Right lobe of liver (tissue), 6 donors: ENCODE measurements at regions not wholly inside any gene's neighbourhood (a gene's known extent, or its start where the extent isn't known, plus 50 kb on each side); places are given as distances from the start of the nearest gene placed in this dataset.

ENCODE experiments used
- ATAC-seq, 4 donors: fragments of 200-7000 bp; cut with Tn5 transposase; one replicate each; pipeline ENCODE4 v1.9.1; 2020; ENCODE audit warnings: mild to moderate bottlenecking in 4 of 4, moderate library complexity in 4 of 4
- DNase-seq, 3 donors: peaks; one replicate each; pipeline ENCODE4 v3.0.0-alpha.2; 2020
- H3K27ac ChIP-seq, 3 donors: fragments of 200-600 bp; one replicate each; pipeline ENCODE4 v1.8.0; 2022
- H3K27me3 ChIP-seq, 2 donors: fragments of 200-600 bp; one replicate each; pipeline ENCODE4 v1.8.0; 2022
- H3K36me3 ChIP-seq, 4 donors: fragments of 200-600 bp; sonication (generic) in 1 of 4; one replicate each; pipeline versions ENCODE4 v1.5.1 to v1.8.0; 2017 to 2022; ENCODE audit warnings: control low read depth in 1 of 4
- H3K4me1 ChIP-seq, 4 donors: fragments of 200-600 bp; sonication (generic) in 1 of 4; one replicate each; pipeline versions ENCODE4 v1.5.1 to v1.8.0; 2017 to 2022; ENCODE audit warnings: control low read depth in 1 of 4
- H3K4me3 ChIP-seq, 3 donors: fragments of 200-600 bp; one replicate each; pipeline ENCODE4 v1.8.0; 2022
- H3K9me3 ChIP-seq, 4 donors: fragments of 200-600 bp; sonication (generic) in 1 of 4; one replicate each; pipeline versions ENCODE4 v1.5.1 to v1.8.0; 2017 to 2022; ENCODE audit warnings: control low read depth in 1 of 4
- POLR2A ChIP-seq: fragments of 450-650 bp; IDR thresholded peaks from one replicate; pipeline ENCODE4 v1.6.1; 2017; ENCODE audit warnings: antibody characterized with exemption, mild to moderate bottlenecking
- WGBS: methylation state at CpG from one replicate; pipeline ENCODE4 v1.1.6; 2018; ENCODE audit warnings: low coverage, low lambda C conversion rate; ENCODE audit not compliant: insufficient coverage; ENCODE audit errors: missing lambda C conversion rate; 5-methylcytosine and 5-hydroxymethylcytosine counted together
- intact Hi-C, 2 donors: fragments of 100-400 bp; cut with DNase I; formaldehyde crosslinking; loops; one replicate each; pipeline versions ENCODE4 v1.11.2 to v1.14.1; 2022
- TF ChIP-seq, protein P1 (sequence below), 4 donors: fragments of 200-600 bp in 3 of 4; fragments of 450-650 bp in 1 of 4; IDR thresholded peaks; one replicate each; pipeline versions ENCODE4 v1.5.1 to v1.8.0; 2016 to 2022; ENCODE audit warnings: antibody characterized with exemption in 4 of 4, mild to moderate bottlenecking in 2 of 4
- donor health status: DM: no; HTN: yes; CAD: no.
- donor health status: DM: no; HTN: no; CAD: no.
- donor health status: DM: no; HTN: no; CAD: no.
- donor health status: DM: no; HTN: yes; CAD: no.
- donor health status: DM: no; HTN: yes; CAD: no.

DNA sequence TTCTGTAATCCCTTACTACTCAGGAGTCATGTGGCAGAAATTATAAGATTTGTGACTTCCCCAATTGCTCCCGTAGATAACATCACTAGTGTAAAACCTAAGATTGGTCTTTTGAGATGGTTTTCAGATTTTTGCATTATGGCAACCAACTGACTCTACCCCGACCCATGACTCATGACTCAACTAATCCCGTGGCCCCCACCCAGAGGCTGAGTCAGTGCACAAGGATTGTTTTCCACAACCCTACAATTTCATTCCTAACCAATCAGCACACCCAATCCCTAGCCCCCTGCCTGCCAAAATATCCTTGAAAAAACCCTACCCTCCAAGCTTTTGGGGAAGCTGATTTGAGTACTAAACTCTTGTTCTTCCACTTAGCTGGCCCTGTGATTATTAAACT is 109.4 kb upstream of the FAM9C start:
- intact Hi-C loops: no loop called here
- DNase-seq (no peak), ATAC-seq (no peak)
- 71% methylated on average over 3 of the region's 3 CpGs for WGBS
- Histone ChIP-seq H3K36me3 (no peaks in the 10 kb centered on the region), H3K9me3 (no peaks in the 10 kb centered on the region), H3K4me3 (no peak overlapping the region), H3K27me3 (no peaks in the 10 kb centered on the region), H3K4me1 (no peaks in the 10 kb centered on the region), H3K27ac (no peak overlapping the region)
- TF ChIP-seq, protein P1, sequence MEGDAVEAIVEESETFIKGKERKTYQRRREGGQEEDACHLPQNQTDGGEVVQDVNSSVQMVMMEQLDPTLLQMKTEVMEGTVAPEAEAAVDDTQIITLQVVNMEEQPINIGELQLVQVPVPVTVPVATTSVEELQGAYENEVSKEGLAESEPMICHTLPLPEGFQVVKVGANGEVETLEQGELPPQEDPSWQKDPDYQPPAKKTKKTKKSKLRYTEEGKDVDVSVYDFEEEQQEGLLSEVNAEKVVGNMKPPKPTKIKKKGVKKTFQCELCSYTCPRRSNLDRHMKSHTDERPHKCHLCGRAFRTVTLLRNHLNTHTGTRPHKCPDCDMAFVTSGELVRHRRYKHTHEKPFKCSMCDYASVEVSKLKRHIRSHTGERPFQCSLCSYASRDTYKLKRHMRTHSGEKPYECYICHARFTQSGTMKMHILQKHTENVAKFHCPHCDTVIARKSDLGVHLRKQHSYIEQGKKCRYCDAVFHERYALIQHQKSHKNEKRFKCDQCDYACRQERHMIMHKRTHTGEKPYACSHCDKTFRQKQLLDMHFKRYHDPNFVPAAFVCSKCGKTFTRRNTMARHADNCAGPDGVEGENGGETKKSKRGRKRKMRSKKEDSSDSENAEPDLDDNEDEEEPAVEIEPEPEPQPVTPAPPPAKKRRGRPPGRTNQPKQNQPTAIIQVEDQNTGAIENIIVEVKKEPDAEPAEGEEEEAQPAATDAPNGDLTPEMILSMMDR (IDR thresholded peaks at IDR 0.05): no peak
- TF ChIP-seq POLR2A: no peak

DNA sequence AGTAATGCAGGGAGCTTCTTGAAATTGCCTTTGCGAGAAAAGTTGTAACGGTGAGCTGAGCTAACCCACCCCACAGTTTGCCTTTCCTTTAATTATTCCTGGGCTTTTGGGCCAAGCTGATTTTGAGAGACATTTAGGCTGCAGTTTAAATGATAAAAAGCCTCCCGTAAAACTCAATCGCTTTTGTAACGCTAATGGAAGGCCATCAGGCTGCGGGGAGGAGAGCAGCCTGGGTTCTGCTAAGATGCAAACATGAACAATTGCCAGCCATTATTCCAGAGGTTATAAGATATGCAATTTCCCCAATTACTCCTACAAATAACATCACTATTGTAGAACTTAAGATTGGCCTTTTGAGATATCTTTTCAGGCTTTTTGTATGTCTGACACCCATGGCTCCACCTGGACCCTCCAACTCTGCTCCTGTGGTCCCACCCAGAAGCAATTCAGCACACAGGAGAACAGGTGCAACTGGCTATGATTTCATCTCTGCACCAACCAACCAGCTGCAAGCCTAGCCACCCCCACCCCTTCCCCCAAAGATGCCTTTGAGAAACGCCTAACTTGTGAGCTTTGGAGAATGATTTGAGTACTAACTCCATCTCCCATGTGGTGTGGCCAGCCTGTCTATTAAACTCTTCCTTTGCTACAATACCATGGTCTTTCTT is 108.2 kb upstream of the FAM9C start:
- Histone ChIP-seq H3K27me3 (no peaks in the 10 kb centered on the region), H3K9me3 (no peaks in the 10 kb centered on the region), H3K36me3 (no peaks in the 10 kb centered on the region), H3K4me3 (no peak overlapping the region), H3K27ac (no peak overlapping the region), H3K4me1 (no peaks in the 10 kb centered on the region)
- ATAC-seq (no peak), DNase-seq (no peak)
- intact Hi-C loops: no loop called here
- WGBS: 61% methylated on average over 5 of the region's 7 CpGs
- TF ChIP-seq, protein P1 (IDR thresholded peaks at IDR 0.05): no peak
- TF ChIP-seq POLR2A: no peak

DNA sequence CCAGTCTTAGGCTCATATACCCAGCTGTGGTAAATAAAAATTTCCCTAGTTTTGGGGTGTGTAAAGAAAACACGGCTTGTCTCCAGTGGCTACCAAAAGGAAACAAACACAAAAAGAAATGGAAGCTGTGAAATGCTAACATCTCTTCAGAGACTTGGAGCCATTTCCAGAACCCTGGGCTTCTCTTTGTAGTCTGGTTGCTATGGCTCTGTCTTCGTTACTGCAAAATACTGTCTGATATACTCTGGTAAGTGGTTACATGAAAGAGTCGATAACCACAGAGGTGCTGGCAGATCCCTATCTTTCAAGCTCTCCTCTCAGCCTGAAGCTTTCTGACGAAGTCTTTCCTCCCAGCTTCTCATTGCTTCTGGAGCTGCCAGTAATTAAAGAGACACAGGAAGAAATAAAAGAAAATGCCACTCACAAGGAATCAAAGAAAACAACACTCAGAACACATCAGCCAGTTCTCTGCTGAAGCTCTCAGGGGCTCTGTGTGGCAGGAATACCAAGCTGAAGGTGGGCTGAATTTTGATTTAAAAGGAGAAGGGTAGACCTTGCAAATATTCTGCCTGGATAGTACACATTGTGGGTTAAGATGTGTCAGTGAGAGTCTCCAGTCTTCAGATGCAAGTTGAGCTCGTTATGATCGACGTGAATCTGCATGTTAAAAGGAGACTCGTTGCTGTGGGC is 107.6 kb upstream of the FAM9C start:
- DNase-seq: no peak
- no peak for ATAC-seq
- intact Hi-C loops: no loop called here
- Histone ChIP-seq H3K27me3 (no peaks in the 10 kb centered on the region), H3K27ac (no peak overlapping the region), H3K36me3 (no peaks in the 10 kb centered on the region), H3K4me1 (no peaks in the 10 kb centered on the region), H3K4me3 (no peak overlapping the region), H3K9me3 (no peaks in the 10 kb centered on the region)
- WGBS: 52% methylated on average over 8 of the region's 8 CpGs
- TF ChIP-seq, protein P1 (IDR thresholded peaks at IDR 0.05): no peak
- TF ChIP-seq POLR2A: no peak

DNA sequence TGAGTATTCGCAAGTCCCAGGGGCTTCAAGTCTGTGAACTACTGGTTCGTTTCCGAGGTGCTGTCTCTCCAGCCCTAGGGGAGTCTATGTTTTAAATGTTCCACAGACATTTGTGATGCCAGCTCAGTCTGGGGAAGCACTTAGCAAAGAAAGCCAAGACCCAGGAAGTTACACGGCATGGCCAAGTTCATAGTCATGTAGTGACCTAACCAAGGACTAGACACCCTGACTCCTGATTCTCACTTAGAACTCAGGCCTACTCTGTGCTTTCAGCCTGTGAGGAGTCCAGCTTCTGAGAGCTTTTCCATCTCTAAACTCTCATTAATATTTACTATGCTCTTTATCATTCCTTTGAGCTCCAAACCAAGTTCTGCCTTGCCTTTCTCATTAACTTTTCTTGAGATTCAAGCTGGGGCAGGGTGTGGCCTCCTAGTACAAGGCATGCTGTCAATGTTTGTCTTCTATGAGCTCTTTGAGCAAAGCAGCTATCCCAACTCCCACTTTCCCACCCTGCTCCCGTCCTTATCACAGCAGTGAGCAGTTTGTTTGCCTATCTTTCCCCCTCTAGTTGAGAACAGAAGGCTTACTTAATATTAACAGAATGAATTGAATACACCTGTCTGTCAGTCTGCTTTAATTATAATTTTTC is 105.4 kb upstream of the FAM9C start:
- DNase-seq: no peak
- Histone ChIP-seq H3K9me3 (no peaks in the 10 kb centered on the region), H3K4me1 (no peaks in the 10 kb centered on the region), H3K27ac (no peak overlapping the region), H3K4me3 (no peak overlapping the region), H3K27me3 (no peaks in the 10 kb centered on the region), H3K36me3 (no peaks in the 10 kb centered on the region)
- no peak for TF ChIP-seq POLR2A
- TF ChIP-seq, protein P1 (IDR thresholded peaks at IDR 0.05): no peak
- intact Hi-C loops: no loop called here
- ATAC-seq: no peak
- 53% methylated on average over 3 of the region's 5 CpGs for WGBS
